Suprapubic skin (tissue), 3 donors: ENCODE measurements at regions not wholly inside any gene's neighbourhood (a gene's known extent, or its start where the extent isn't known, plus 50 kb on each side); places are given as distances from the start of the nearest gene placed in this dataset.

Experiments
- POLR2A ChIP-seq, 2 donors: fragments of 450-650 bp; IDR thresholded peaks; one replicate each; pipeline ENCODE4 v1.6.1; 2017; ENCODE audit warnings: antibody characterized with exemption in 2 of 2, mild to moderate bottlenecking in 2 of 2, moderate library complexity in 2 of 2
- TF ChIP-seq, protein P1 (sequence below), 2 donors: fragments of 200-600 bp in 1 of 2; fragments of 450-650 bp in 1 of 2; sonication (generic) in 1 of 2; IDR thresholded peaks; one replicate each; pipeline ENCODE4 v1.5.1; 2016 to 2019; ENCODE audit warnings: antibody characterized with exemption in 2 of 2, mild to moderate bottlenecking in 1 of 2, moderate library complexity in 1 of 2

DNA sequence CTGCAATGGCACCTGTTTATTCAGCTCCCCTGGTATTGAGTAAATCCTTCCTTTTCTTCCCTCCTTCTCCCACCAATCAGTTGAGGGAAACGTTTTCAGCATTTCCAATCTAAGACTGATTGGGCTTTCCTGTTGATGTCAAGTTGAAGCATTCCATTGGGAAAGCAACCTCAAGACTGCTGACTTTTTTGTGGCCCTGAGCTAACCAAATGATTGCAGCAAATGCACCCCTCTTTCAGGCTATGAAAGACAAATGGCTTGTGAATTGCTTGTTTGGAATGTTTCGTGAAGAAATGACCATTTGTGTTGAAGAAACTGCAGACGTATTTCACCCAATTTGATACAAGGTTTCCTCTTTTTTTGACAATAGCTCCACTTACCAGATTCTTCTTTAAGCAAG lies 303.5 kb downstream of the EPHA4 start:
- TF ChIP-seq, protein P1, sequence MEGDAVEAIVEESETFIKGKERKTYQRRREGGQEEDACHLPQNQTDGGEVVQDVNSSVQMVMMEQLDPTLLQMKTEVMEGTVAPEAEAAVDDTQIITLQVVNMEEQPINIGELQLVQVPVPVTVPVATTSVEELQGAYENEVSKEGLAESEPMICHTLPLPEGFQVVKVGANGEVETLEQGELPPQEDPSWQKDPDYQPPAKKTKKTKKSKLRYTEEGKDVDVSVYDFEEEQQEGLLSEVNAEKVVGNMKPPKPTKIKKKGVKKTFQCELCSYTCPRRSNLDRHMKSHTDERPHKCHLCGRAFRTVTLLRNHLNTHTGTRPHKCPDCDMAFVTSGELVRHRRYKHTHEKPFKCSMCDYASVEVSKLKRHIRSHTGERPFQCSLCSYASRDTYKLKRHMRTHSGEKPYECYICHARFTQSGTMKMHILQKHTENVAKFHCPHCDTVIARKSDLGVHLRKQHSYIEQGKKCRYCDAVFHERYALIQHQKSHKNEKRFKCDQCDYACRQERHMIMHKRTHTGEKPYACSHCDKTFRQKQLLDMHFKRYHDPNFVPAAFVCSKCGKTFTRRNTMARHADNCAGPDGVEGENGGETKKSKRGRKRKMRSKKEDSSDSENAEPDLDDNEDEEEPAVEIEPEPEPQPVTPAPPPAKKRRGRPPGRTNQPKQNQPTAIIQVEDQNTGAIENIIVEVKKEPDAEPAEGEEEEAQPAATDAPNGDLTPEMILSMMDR (IDR thresholded peaks at IDR 0.05): no peak
- TF ChIP-seq POLR2A (IDR thresholded peaks at IDR 0.05): no peak
